ENCODE measurements at regions not wholly inside any gene's neighbourhood (a gene's known extent, or its start where the extent isn't known, plus 50 kb on each side); places are given as distances from the start of the nearest gene placed in this dataset.

DNA sequence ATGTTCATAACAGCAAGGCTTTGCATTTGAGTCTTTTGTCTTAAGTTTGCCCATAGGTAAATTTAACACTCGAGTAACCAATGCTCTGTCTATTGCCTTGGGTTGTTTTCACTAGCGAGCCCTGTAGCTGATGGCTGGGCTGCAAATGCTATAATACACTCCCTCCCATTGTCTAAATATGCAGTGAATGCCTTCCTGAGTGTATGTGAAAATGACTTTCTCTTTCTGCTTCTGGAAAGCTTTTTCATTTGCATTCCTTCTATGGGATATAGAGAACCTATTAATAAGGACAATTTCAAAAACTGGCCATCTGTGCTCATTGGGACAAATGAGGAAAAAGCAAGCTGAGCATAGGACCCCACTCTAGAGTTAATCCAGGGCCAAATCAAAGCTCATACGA is 156.5 kb upstream of the FBXL4 start:
- H3K9me3 Mint-ChIP-seq (ENCODE audit: unreplicated experiment): no peaks in the 10 kb centered on the region
- H3K27me3 Mint-ChIP-seq (ENCODE audit: unreplicated experiment): peaks cover 1% of the 10 kb centered on the region
- no peak for TF ChIP-seq CTCF (IDR thresholded peaks at IDR 0.05; ENCODE audit: unreplicated experiment)
- H3K4me3 Mint-ChIP-seq (ENCODE audit: unreplicated experiment): no peak overlapping the region
- H3K4me1 Mint-ChIP-seq (ENCODE audit: unreplicated experiment): no peaks in the 10 kb centered on the region
- H3K36me3 Mint-ChIP-seq (ENCODE audit: low read depth, unreplicated experiment): no peaks in the 10 kb centered on the region
- no peak overlapping the region for H3K27ac Mint-ChIP-seq (ENCODE audit: unreplicated experiment)
- DNase-seq (ENCODE audit: low spot score): no peak

GRCh38 chr6:99099243-99099642 is 151.5 kb upstream of the FBXL4 start:
- Mint-ChIP-seq H3K9me3 (ENCODE audit: unreplicated experiment) (no peaks in the 10 kb centered on the region), H3K27me3 (ENCODE audit: unreplicated experiment) (no peaks in the 10 kb centered on the region), H3K27ac (ENCODE audit: unreplicated experiment) (no peak overlapping the region), H3K4me3 (ENCODE audit: unreplicated experiment) (no peak overlapping the region), H3K36me3 (ENCODE audit: low read depth, unreplicated experiment) (no peaks in the 10 kb centered on the region), H3K4me1 (ENCODE audit: unreplicated experiment) (peaks cover 20% of the 10 kb centered on the region)
- DNase-seq (ENCODE audit: low spot score): no peak
- TF ChIP-seq CTCF (IDR thresholded peaks at IDR 0.05; ENCODE audit: unreplicated experiment): no peak

GRCh38 chr6:99096170-99096569 is 148.4 kb upstream of the FBXL4 start:
- Mint-ChIP-seq H3K27ac (ENCODE audit: unreplicated experiment) (no peak overlapping the region), H3K27me3 (ENCODE audit: unreplicated experiment) (peaks cover 3% of the 10 kb centered on the region), H3K36me3 (ENCODE audit: low read depth, unreplicated experiment) (no peaks in the 10 kb centered on the region), H3K9me3 (ENCODE audit: unreplicated experiment) (no peaks in the 10 kb centered on the region), H3K4me3 (ENCODE audit: unreplicated experiment) (no peak overlapping the region), H3K4me1 (ENCODE audit: unreplicated experiment) (peaks cover 44% of the 10 kb centered on the region)
- DNase-seq (ENCODE audit: low spot score): no peak
- no peak for TF ChIP-seq CTCF (IDR thresholded peaks at IDR 0.05; ENCODE audit: unreplicated experiment)

DNA sequence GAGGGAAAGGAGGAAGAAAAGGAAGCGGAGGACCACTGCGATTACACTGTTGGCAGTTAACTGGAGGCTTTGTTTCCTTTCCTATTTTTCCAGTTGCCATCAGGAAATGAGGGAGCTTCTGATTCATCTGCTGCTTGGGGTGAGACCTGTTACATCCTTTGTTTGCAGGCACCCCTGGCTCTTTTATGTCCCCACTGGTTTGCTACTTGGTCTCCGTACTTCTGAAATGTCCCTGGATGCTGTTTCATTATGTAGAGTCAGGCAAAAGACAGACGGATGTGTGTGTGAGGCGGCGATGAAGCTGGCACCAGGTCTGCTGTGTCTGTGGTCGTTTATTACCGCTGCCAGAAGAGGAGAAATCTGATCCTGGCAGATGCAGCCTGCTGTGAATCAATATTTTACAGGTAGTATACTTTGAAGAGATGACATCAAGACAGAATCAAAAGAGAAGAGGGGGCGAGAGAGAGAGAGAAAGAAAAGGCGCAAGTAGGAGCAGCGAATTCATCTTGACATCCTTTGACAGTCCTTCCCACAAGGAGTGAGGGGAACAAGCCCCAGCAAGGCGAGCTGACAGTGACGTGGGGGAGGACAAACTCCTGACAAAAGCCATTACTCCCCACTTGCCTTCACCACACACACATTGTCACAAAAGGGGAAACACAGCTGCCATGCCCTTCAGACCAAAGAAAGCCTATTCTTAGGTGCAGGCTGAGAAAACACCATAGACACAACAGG is 145.9 kb upstream of the FBXL4 start:
- H3K27me3 Mint-ChIP-seq (ENCODE audit: unreplicated experiment): peaks cover 3% of the 10 kb centered on the region
- peak overlapping the region; percentile 79 for H3K27ac Mint-ChIP-seq (ENCODE audit: unreplicated experiment)
- no peaks in the 10 kb centered on the region for H3K36me3 Mint-ChIP-seq (ENCODE audit: low read depth, unreplicated experiment)
- peaks cover 44% of the 10 kb centered on the region for H3K4me1 Mint-ChIP-seq (ENCODE audit: unreplicated experiment)
- H3K9me3 Mint-ChIP-seq (ENCODE audit: unreplicated experiment): no peaks in the 10 kb centered on the region
- H3K4me3 Mint-ChIP-seq (ENCODE audit: unreplicated experiment): no peak overlapping the region
- no peak for TF ChIP-seq CTCF (IDR thresholded peaks at IDR 0.05; ENCODE audit: unreplicated experiment)
- DNase-seq (ENCODE audit: low spot score): no peak

DNA sequence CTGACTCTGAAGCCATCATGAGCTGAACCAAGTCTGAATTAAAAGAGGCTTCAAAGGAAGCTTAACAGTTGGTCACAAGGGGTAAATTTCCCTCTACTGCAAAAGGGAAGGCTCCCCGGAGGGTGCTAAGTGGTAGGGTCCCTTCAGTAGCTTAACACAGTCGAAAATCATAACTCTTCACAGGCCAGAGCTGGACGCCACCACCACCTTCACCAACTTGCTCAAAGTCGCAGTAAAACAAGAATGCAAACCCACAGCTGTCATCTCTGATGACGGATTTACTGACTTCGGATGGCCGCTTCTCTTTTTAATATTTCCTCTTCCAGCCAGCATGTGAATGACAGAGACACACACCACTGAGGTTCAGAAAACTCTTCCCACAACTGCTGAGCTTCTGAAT is 144.7 kb upstream of the FBXL4 start:
- Mint-ChIP-seq H3K27me3 (ENCODE audit: unreplicated experiment) (peaks cover 3% of the 10 kb centered on the region), H3K36me3 (ENCODE audit: low read depth, unreplicated experiment) (no peaks in the 10 kb centered on the region), H3K4me3 (ENCODE audit: unreplicated experiment) (no peak overlapping the region), H3K27ac (ENCODE audit: unreplicated experiment) (peak overlapping the region; percentile 33), H3K4me1 (ENCODE audit: unreplicated experiment) (peaks cover 44% of the 10 kb centered on the region), H3K9me3 (ENCODE audit: unreplicated experiment) (no peaks in the 10 kb centered on the region)
- no peak for TF ChIP-seq CTCF (IDR thresholded peaks at IDR 0.05; ENCODE audit: unreplicated experiment)
- DNase-seq (ENCODE audit: low spot score): no peak
